GM18508 (cell line): ENCODE measurements at regions not wholly inside any gene's neighbourhood (a gene's known extent, or its start where the extent isn't known, plus 50 kb on each side); places are given as distances from the start of the nearest gene placed in this dataset.
"Not testable (repeated sequence)": the region's sequence is repeated elsewhere in the genome, so short reads cannot be mapped to it uniquely, and the experiment has no call there.

ENCODE experiments used
- ATAC-seq: cut with Tn5 transposase; IDR thresholded peaks from one replicate; pipeline ENCODE4 v1.9.1; 2021; ENCODE audit warnings: moderate number of reproducible peaks; ENCODE audit not compliant: insufficient read depth, unreplicated experiment

GRCh38 chr11:39462506-39462905, 1996.9 kb downstream of the LRRC4C start:
- ATAC-seq: no peak

GRCh38 chr11:39461066-39461465, 1998.4 kb downstream of the LRRC4C start:
- no peak for ATAC-seq

DNA sequence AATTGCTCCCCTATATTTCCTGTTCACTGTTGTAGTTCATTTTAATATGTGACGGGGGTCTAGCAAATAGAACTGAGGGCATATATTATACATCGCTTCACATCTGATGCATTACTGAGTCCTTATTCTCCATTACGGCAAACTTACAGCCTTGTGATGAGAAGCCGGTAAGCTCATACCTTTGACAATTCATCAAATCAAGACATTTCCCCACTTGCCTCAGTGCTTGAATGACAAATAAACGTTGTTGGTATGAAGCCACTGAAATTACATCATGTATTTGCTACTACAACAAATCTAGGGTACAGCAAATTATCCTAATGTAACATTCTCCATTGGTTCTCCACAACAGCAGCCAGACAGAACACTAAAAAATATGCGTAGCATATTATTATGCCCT, 1999.8 kb downstream of the LRRC4C start:
- no peak for ATAC-seq

DNA sequence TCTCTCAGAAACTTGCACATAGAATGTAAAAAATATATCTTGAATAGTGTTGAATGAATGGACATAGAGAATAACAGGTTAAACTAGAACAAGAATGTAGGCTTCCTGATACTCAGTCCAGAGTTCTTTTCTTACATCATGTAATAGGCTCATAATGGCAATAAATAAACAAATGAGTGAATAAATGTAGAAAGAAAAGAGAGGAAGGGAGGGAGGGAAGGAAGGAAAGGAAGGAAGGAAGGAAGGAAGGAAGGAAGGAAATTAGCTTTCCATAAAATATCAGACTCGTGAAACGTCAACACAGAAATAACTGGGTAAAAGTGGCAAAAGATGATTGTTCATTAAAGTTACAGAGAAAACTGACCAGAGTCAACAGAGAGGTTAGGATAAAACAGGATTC, 2001.0 kb downstream of the LRRC4C start:
- no peak for ATAC-seq

DNA sequence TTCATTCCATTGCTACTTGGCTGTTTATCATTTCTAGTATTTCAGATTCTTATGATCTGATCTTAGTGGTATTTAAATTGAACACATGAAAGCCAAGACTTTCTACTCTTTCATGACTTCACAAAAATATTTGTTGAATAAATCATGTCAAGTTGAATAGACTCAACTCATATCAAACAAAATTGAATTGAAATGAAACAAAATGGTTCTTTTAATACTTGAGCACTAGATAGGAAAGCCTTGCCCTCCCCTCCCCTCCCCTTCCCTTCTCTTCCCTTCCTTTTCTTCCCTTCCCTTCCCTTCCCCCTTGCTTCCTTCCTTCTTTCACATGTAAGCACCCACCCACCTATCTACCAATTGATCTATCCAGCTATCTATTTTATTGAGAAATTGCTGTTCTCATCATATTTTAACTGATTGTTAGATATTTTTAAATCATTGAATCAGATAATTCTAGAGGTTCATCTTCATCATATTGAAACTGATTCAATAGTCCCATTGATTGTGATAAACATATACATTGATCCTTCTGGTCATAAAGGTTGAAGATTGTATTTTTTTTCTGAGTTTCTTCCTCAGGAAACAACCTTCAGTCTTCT, 2015.9 kb downstream of the LRRC4C start:
- no peak for ATAC-seq

- ATAC-seq: no peak
These were observed 2017.3 kb downstream of the LRRC4C start for GRCh38 chr11:39442177-39442576.

GRCh38 chr11:39435641-39436040, 2023.8 kb downstream of the LRRC4C start:
- ATAC-seq: no peak

GRCh38 chr11:39434466-39434865, 2025.0 kb downstream of the LRRC4C start:
- ATAC-seq: no peak

DNA sequence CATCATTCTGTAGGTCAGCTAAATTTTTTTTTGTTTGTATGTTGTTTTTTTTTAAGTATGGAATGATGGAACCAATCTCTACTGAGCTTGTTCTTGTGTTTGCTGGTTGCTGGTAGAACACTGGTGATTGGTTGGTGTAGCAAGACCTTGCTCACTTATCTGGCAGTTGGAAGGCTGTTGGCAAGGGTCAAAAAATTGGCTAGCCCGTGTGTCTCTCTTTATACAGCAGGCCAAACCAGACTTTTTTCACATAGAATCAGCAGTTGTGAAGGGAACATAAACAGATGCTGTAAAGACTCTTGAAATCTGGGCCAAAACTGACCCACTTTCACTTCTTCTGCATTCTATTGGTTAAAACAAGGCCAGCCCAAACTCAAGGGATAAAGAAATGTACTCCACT, 2026.5 kb downstream of the LRRC4C start:
- ATAC-seq: no peak

- no peak for ATAC-seq
These were observed 2034.2 kb downstream of the LRRC4C start for GRCh38 chr11:39425226-39425625.

- no peak for ATAC-seq
These were observed 2047.3 kb downstream of the LRRC4C start for GRCh38 chr11:39412117-39412516.

GRCh38 chr11:39385911-39386310, 2073.5 kb downstream of the LRRC4C start:
- no peak for ATAC-seq

DNA sequence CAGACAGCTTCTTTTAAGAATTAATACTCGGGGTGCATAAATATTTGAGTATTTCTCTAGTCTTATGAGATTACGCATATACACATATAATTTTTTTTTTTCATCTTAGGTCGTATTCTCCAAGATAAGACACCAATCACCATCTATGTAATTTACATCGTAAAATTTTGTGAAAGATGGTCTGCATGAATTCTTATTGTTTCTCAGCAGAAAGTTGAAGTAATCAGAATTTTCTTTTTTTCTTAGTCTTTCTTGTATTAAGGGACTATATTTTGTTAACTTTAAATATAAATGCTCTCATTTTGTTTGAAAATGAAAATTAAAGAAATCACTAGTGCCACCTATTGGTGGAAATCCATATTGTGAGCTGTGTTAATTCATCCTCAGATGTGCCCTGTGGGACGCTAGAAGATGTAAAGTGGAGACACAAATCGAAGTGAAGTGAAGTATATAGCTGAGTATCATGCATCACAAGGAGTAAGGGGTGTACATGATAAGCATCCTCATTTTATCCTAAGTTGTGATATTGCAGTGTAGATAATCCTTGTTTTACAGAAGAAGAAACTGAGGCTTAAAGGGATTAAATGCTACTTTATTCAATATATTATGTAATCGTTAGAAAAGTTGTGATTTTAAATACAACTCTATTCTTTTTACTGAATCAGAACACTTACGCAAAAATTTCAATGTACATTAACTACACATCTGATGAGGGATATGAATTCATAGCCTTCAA, 2084.3 kb downstream of the LRRC4C start:
- ATAC-seq: no peak

- no peak for ATAC-seq
These were observed 2091.9 kb downstream of the LRRC4C start for GRCh38 chr11:39367534-39367933.

- ATAC-seq: no peak
These were observed 2093.5 kb downstream of the LRRC4C start for GRCh38 chr11:39365809-39366436.

GRCh38 chr11:39363571-39363970, 2095.9 kb downstream of the LRRC4C start:
- no peak for ATAC-seq

GRCh38 chr11:39361557-39361956, 2097.9 kb downstream of the LRRC4C start:
- ATAC-seq: no peak

DNA sequence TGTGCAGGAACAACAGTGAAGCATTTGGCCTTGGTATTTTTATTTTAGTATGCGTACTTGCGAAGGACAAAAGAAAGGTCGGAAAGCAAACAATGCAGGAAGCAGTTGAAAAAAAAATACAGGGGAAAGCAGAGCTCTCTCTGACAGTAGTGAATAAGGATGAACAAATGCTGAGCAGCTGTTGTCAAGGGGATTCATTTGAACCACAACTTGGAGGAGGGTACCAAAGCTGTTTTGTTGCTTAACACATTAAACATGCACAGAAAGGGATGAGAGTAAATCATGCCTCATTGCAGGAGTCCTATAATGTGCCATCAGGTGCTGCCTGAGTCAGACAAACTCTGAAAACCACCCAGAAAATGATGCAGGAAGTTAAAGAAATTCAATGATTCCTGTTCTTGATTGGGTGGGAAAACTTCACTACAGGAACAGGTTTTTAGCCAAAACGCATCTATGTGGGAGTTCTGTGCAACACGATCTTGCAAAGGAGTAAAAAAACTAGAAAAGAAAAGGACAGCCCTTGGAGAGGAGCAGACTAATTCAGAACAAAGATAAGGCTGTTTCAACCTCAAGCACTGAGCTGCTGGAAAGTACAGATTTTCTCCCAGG, 2113.5 kb downstream of the LRRC4C start:
- ATAC-seq: no peak

GRCh38 chr11:39341461-39341860, 2118.0 kb downstream of the LRRC4C start:
- ATAC-seq: no peak

DNA sequence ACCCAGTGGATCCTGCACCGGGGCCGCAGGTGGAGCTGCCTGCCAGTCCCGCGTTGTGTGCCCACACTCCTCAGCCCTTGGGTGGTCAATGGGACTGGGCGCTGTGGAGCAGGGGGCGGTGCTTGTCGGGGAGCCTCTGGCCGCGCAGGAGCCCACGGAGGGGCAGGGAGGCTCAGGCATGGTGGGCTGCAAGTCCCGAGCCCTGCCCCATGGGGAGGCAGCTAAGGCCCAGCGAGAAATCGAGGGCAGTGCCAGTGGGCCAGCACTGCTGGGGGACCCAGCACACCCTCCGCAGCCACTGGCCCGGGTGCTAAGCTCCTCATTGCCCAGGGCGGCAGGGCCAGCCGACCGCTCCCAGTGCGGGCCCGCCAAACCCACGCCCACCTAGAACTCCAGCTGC, 2126.4 kb downstream of the LRRC4C start:
- ATAC-seq: not testable (repeated sequence)

DNA sequence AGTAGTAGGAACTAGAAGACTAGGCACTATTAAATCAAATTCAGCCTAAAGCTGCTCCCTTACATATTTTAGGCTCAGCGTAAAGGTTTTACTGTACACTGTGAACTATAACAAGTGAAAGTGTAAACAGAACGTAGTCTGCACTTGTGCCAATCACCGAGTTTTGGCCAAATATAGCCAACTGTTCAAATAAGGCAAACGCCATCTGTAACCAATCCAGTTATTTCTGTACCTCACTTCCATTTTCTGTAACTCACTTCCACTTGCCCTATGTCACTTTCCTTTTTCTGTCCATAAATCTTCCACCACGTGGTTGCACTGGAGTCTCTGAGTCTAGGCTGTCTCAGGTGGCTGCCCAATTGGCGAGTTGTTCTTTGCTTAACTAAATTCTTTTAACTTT, 2132.2 kb downstream of the LRRC4C start:
- ATAC-seq: no peak
